Sciatic nerve (tissue), 2 donors: ENCODE measurements at regions not wholly inside any gene's neighbourhood (a gene's known extent, or its start where the extent isn't known, plus 50 kb on each side); places are given as distances from the start of the nearest gene placed in this dataset.
"Not testable (repeated sequence)": the region's sequence is repeated elsewhere in the genome, so short reads cannot be mapped to it uniquely, and the experiment has no call there.

ENCODE experiments used
- ATAC-seq: fragments of 200-7000 bp; cut with Tn5 transposase; one replicate; pipeline ENCODE4 v1.9.1; 2020; ENCODE audit warnings: mild to moderate bottlenecking, moderate library complexity
- DNase-seq: peaks from one replicate; pipeline ENCODE4 v3.0.0-alpha.2; 2020; ENCODE audit warnings: low spot score
- intact Hi-C: fragments of 100-400 bp; cut with DNase I; formaldehyde crosslinking; loops from one replicate; pipeline ENCODE4 v1.14.2; 2022
- donor health status: DM: no; HTN: no; CAD: no.
- donor health status: DM: no; HTN: no; CAD: no.

DNA sequence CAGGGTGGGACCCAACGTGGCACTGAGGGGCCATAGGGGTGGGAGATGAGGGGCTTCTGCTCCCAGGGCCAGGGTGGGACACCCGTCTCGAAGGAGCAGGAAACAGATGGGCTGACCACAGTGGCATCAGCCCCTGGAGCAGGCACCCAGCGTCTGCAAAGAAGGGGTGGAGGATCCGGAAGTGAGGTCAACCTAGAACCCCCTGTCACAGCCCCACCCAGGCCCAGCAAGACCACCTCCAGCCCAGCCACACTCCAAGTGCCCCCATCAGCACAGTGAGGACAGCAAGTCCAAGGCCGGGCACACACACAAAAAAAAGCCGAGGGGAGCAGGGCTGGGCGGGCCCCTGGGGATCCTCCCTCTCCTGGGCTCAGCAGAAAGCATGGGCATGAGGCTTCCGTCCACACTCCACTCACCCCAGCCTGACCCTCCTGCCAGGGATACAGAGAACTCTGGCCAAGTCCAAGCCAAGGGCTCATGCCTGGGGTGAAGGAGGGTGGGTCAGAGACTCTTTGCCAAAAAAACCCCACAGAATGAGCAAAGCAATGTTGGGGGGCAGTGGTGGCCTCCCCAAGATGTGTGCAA, 111.0 kb downstream of the FOXL3 start:
- DNase-seq (peak; percentile 17), ATAC-seq (no peak)
- intact Hi-C loops = no loop called here

DNA sequence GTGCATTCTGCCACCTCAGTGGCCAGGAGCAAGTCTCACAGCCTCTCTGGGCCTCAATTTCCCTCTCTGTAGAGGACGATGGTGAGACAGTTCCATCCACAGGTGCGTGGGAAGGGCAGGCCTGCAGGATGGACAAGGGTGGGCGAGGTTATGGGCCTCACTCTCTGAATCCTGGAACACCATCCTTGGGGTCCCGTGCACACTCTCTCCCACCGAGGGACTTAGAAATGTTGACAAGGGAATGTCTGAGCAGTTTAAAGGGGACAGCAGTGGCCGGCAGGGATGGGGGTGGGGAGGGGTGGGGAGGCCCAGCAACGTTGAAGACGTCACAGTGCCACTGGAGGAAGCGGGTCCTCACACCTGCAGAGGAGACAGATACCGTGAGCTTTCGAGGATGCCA, 111.5 kb downstream of the FOXL3 start:
- DNase-seq = peak; percentile 22
- no peak for ATAC-seq
- intact Hi-C loops = no loop called here

DNA sequence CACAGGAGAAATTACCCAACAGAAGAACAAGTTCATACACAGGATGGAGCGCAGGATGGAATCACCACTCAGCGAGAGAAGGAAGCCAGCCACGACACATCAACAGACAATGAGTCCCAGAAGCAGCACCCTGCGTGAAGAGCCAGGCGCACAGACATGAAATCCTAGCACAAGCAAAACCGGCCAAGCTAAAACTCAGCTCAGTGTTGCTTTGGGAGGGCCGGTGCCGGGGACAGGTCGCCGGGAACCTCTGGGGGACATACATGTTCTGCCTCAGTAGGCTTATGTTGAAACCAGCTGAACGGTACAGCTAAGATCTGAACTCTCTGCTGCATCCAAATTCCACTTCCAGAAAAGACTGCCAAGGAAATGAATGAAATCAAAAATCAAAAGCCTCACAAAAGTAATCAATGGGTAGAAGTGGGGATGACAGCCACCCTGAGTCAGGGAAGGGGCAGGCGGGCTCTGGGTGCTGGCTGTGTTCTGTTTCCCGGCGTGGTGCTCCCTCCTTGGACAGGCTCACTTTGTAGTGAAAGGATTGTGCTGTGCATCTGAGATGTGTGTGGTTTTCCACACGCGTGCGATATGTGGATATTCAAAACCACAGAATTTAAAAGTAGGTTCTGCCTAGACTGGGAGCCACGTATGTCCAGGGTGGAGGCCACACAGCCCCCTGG, 114.7 kb downstream of the PDGFA start:
- no peak for ATAC-seq

DNA sequence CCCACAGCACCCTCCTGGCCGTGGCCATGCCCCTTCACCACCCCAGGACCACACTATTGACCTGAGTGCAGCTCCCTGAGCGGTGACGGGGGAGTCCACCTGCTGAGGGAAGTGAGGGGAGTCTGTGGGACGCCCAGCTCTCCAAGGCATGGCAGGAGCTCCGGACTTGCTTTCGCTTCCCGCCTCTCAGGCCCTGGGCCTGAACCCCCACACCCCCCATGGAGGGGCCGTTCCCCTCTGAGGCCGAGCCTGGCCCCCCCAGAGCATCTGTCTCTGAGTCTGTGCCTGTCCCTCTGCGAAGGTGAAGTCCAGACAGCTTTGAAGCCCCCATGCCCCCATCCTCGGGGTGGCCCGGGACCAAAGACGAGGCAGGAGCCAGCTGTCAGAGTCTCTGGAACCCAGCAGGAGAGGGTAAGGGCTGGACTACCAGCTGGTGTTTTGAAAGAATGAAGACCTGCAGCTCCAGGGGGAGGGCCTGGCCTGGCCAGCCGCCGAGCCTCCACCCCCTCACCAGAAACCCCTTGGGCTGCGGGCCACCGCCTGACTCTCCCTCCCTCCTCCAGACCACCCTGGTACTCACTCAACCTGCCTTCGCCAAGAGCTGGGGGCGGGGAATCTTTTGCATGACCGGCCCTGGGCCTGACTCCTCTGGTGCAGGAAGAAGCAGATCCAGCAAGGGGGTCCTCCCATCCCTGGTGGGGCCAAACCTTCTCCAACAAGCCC, 114.0 kb downstream of the PDGFA start:
- no peak for ATAC-seq
- peak; percentile 40 for DNase-seq
- intact Hi-C loops = no loop called here

More for the DNA sequence above, 114.7 kb downstream of the PDGFA start:
- DNase-seq = peak; percentile 26
- intact Hi-C loops = no loop called here

DNA sequence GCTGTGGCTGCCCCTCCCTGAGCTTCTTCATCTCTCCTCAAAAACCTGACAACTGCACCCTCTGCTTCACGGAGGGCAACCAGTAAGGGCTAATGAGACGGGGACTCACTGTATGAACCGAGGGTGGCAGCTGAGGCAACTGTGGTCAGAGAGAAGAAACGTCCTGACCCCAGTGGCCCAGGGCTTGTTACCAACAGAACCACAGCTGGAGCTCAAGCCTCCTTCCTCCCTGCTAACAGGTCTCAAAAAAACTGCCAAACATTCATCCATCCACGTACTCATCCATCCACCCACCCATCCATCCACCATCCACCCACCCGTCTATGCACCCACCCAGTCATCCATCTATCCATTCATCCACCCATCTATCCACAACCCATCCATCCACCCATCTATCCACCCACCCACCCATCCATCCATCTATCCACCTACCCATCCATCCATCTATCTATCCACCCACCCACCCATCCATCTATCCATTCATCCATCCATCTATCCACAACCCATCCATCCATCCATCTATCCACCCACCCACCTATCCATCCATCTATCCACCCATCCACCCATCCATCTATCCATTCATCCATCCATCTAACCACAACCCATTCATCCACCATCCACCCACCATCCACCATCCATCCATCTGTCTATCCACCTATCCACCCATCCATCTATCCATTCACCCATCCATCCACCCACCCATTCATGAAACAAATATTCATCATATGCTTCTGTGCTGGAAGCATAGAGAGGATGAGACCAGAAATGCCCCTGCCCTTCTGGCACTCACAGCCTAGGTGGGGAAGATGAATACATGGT, 111.7 kb downstream of the PDGFA start:
- intact Hi-C loops = no loop called here
- DNase-seq (no peak), ATAC-seq (no peak)

DNA sequence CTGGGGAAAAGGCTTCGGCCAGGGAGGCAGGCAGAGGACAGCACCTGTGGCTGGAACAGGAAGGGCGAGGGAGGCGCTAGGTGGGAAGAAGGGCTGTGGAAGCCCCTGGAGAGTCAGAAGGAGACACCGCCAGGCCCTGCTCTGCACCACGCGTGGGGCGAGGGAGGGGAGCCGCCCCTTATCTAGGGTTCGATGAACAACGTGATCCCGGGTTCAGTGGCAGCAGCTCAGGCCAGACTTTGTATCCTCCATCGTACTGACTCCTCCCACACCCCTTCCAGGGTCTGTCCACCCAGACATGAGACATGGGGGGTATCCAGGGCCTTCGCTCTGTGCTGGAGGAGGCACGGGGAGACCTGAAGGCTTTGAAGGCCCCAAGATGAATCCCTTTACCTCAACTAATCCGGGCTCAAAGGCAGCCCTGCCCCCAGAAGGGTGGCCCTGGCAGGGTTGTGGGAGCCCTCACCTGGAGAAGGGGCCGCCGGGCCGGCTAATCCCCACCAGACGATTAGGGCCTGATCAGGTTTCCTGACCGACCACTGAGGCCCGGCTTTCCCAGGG, 110.8 kb downstream of the PDGFA start:
- no peak for ATAC-seq
- intact Hi-C loops = no loop called here
- DNase-seq = peak; percentile 38

DNA sequence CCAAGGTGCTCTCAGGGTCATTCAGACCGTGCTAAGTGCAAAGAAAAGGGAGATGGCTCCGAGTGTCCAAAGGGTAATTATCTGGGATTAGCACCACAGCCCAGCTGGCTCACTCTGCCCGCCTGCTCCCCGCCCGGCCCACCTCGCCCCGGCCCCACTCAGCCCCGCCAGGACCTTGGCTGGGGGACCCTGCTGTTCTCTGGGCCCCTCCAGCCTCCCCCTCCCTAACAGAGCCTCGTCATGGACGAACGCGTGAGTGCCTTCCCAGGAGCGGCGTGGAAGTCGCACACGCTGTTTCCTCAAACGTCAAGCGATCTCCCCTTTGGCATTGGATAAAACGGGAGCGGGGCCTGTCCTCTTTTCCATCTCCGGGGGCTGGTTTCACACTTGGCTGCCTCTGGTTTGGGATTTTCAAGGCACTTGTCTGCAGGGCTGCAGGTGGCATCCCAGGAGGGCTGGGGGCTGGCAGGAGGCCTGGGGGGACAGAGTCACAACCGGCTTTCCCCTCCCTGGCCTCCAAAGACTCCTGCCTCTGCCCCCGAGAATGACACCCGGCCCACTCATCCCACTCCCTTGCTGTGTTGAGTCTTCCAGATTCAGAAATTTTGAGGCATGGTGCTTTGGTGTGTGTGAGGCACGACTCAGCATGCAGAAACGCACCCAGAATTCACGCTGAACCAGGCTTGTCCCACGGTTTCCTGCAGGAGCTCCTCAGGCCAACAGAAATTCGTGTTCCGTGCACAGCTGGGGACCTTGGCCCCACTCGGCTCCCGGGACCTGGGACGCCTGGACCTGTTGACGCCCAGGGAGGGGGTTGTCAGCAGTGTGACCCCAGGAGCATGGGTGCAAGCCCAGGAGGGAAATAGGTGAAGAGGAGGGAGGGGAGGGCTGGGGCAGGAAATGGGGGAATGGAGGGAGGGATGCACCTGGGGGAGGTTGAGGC, 110.0 kb downstream of the PDGFA start:
- DNase-seq = peak; percentile 46
- ATAC-seq = no peak
- intact Hi-C loops = no loop called here

DNA sequence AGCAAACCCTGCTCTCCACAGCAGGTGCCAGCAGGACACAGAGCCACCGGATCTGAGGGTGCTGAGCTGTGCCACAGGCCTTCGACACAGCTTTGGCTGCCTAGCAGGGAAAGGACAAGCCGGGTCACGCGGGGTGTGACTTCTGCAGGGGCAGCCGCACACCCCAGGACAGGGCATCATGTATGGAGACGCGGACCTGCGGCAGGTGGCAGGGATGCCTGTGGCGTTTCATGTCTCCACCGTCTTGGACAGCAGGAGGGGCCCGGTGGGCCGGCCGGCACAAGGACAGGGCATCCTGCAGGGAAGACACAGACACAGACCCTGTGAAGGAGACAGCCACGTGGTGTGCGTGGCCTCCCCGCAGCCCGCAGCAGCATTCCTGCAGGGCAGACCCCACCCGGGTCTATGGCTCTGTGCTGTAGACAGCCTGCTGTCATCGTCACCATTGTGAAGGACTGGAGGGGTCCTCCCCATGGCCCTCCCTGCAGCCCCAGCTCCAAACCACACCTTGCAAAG, 109.2 kb downstream of the PDGFA start:
- ATAC-seq (no peak), DNase-seq (peak; percentile 47)
- intact Hi-C loops = no loop called here

DNA sequence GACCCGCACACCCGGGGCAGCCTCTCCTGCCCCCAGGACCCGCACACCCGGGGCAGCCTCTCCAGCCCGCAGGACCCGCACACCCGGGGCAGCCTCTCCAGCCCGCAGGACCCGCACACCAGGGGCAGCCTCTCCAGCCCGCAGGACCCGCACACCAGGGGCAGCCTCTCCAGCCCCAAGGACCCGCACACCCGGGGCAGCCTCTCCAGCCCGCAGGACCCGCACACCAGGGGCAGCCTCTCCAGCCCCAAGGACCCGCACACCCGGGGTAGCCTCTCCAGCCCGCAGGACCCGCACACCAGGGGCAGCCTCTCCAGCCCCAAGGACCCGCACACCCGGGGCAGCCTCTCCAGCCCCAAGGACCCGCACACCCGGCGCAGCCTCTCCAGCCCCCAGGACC, 108.5 kb downstream of the PDGFA start:
- intact Hi-C loops = not testable (repeated sequence)
- DNase-seq = peak; percentile 7

DNA sequence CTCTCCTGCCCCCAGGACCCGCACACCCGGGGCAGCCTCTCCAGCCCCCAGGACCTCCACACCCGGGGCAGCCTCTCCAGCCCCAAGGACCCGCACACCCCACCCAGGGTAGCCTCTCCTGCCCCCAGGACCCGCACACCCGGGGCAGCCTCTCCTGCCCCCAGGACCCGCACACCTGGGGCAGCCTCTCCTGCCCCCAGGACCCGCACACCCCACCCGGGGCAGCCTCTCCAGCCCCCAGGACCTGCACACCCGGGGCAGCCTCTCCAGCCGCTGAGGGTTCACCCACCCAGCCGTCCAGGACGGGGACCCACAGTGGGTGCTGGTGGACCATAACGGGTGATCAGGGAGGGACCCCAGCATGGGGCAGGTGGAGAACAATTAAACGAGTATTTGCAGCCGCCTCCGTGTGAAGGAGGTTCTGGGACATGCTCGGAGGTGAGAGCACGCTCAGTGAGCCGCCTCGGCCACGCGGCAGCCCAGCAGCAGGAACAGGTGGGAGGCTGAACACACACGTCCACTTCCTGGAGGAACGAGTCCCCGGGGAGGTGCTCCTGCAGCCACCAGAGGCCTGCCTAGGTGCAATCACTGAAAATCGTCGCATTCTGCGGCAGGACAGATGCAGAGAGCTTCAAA, 107.9 kb downstream of the PDGFA start:
- ATAC-seq = no peak
- DNase-seq = peak; percentile 48
- intact Hi-C loops = no loop called here

More for the DNA sequence above, 108.5 kb downstream of the PDGFA start:
- not testable (repeated sequence) for ATAC-seq

DNA sequence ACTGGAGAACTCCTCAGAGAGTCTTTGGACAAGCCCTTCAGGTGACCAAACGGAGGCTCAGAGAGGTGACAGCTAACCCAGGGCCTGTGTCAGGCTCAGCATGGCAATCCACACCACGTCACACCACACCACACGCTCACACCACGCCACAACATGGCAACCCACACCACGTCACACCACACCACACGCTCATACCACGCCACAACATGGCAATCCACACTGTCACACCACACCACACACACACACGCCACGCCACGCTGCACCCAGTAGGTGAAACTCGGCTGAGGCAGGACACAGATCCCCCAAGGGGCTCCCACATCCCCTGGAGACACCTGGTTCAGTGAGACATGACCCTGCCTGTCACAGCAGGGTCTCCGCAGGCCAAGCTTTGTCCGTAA, 107.3 kb downstream of the PDGFA start:
- intact Hi-C loops = no loop called here
- DNase-seq (peak; percentile 34), ATAC-seq (no peak)

DNA sequence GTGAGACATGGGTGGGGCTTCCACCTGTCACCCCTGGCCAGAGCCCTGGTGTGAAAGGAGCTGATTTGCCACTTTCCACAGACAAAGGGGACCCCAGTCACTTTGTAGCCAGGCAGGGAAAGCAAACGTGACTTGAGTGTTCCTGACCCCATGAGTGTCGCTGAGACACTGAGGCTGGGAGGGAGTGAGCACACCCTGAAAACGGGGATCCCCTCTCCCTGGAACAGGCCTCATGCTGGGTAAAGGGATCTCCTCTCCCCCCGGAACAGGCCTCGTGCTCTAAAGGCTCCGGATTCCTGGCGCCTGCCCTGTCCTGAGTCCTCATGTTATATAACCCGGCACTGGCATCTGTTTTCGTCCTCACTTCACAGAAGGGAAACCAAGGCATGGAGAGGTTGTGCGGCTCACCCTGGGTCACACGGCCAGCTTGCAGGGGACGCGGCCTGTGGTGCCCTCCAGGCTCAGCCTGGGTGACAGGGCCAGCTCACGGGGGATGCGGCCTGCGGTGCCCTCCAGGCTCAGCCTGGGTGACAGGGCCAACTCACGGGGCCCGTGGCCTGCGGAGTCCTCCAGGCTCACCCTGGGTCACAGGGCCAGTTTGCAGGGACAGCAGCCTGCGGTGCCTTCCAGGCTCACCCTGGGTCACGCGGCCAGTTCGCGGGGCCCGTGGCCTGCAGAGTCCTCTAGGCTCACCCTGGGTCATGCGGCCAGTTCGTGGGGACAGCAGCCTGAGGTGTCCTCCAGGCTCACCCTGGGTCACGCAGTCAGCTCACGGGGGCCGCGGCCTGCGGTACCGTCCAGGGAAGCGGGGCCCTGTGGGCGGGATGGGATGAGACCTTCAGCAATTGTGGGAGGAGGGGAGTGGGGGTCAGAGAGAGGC, 104.7 kb downstream of the PDGFA start:
- intact Hi-C loops = no loop called here
- no peak for ATAC-seq
- DNase-seq = peak; percentile 33

DNA sequence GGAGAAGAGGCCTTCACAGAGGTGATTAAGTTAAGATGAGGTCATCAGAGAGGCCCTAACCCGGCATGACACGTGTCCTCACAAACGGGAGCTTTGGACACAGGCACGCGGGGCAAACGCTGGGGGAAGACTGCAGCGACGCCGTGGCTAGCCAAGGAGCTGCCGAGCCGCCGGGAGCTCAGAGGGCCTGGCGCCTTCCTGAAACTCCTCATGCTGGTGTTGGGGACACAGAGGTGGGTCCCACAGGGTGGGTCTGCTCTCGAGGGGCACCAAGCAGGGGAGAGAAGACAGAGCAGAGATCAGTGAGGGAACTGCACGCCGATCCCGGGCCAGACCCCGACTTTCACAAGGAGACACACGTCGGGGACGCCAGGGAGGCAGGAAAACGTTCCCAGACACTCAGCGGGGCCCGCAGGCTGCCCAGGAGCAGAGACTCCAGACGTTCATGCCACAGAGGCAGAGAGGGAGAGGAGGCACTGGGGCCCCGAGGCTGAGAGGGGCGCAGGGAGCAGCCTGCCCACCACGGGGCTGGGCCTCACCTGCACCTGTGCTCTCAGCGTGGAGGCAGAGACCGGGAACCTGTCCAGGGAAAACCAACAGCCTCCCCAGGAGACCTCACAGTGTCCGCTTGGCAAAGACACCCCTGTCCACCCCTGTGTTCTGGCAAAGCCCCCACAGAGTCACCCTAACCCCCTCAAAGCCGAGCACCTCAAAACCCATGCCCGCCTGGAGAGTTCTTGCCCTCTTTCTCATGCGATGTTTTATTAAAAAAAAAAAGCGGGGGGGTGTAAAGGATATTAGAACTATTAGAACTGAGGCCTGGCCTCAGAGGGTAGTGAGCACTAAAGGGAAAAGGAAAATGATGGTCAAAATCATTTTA, 103.8 kb downstream of the PDGFA start:
- DNase-seq (peak; percentile 43), ATAC-seq (no peak)
- intact Hi-C loops = no loop called here

DNA sequence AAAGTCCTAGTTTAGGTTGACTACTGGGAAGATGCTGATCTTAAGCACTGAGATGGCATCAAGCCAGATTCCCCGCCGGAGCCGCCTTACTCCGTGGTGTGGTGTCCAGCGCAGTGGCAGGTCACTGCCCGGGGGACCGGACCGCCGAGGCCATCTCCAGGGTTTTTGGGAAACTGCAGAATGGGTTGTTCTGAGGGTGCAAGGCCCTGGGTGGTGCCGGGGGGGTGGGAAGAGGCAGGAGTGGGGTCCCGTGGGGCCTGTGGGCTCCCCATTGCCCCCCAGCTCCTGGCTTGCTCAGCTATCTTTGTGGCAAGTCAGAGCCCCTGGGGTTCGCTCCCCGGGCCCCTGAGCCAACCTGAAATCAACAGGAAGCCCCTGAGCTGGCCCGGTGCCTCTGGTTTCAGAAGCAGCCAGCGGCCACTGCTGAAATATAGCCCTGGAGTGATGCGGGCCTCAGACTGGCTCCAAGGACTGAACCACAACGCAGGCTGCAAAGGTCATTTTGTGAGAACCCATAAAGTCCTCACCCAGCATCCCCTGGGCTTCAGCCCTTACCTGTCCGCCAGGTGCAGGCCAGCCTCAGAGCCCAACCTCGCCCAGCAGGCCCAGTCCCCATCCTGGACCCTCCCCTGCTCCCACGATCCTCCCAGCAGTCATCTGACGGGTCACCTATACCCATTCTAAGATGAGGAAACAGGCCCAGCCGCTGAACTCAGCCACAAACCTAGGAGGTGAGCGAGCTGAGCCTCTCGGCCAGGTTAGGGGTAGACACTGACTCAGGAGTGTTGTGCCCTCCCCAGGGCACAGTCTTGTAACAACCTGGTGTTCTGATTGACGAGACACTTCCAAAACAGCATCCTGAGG, 102.7 kb downstream of the PDGFA start:
- ATAC-seq = no peak
- DNase-seq = peak; percentile 57
- intact Hi-C loops = no loop called here

DNA sequence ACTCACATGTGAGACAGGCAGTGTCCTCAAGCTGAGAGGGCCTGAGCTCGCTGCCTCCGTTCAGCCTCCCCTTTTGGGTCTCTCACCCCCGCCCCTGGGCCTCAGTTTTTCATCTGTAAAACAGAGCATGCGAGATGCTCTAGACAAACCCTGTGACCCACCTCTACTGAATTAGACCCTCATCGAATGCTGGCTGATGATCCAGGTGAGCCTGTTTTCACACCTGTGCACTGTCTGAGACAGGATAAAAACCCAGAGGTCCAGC, 102.1 kb downstream of the PDGFA start:
- no peak for ATAC-seq
- intact Hi-C loops = no loop called here
- no peak for DNase-seq
